Esophagus muscularis mucosa (tissue), 4 donors: ENCODE measurements at regions not wholly inside any gene's neighbourhood (a gene's known extent, or its start where the extent isn't known, plus 50 kb on each side); places are given as distances from the start of the nearest gene placed in this dataset.
"Not testable (repeated sequence)": the region's sequence is repeated elsewhere in the genome, so short reads cannot be mapped to it uniquely, and the experiment has no call there.

Experiments
- DNase-seq: peaks from one replicate; pipeline ENCODE4 v3.0.0-alpha.2; 2017; ENCODE audit errors: extremely low spot score
- H3K27ac ChIP-seq, 4 donors: fragments of 200-600 bp; sonication (generic); replicated peaks in 1 of 4; 1 replicate in 3 of 4; 2 replicates in 1 of 4; pipeline ENCODE4 v1.5.1; 2016 to 2019; ENCODE audit warnings: mild to moderate bottlenecking in 1 of 4
- H3K27me3 ChIP-seq, 4 donors: fragments of 200-600 bp; sonication (generic); one replicate each; pipeline versions ENCODE4 v1.5.1 to v1.6.0; 2016 to 2019
- H3K36me3 ChIP-seq, 4 donors: fragments of 200-600 bp; sonication (generic); one replicate each; pipeline ENCODE4 v1.5.1; 2016 to 2019
- H3K4me1 ChIP-seq, 4 donors: fragments of 200-600 bp; sonication (generic); one replicate each; pipeline ENCODE4 v1.5.1; 2016 to 2019
- H3K4me3 ChIP-seq, 4 donors: fragments of 200-600 bp; sonication (generic); 1 replicate in 2 of 4; 2 replicates in 2 of 4; pipeline ENCODE4 v1.5.1; 2016 to 2019; ENCODE audit warnings: mild to moderate bottlenecking in 4 of 4, moderate library complexity in 1 of 4
- H3K9me3 ChIP-seq, 4 donors: fragments of 200-600 bp; sonication (generic); 1 replicate in 3 of 4; 2 replicates in 1 of 4; pipeline ENCODE4 v1.5.1; 2016 to 2019
- EP300 ChIP-seq: sonication (generic); formaldehyde crosslinking; IDR thresholded peaks from one replicate; pipeline ENCODE4 v1.6.1; 2017; ENCODE audit warnings: antibody characterized with exemption
- POLR2A ChIP-seq: fragments of 450-650 bp; IDR thresholded peaks from one replicate; pipeline ENCODE4 v1.6.1; 2017; ENCODE audit warnings: antibody characterized with exemption, moderate library complexity, mild to moderate bottlenecking, low read depth
- POLR2AphosphoS5 ChIP-seq, 2 donors: sonication (generic); formaldehyde crosslinking; IDR thresholded peaks; one replicate each; pipeline ENCODE4 v1.6.1; 2017; ENCODE audit warnings: antibody characterized with exemption in 2 of 2
- WGBS: methylation state at CpG from one replicate; pipeline ENCODE4 v1.1.5; 2018; 5-methylcytosine and 5-hydroxymethylcytosine counted together
- intact Hi-C: fragments of 100-400 bp; cut with DNase I; formaldehyde crosslinking; loops from one replicate; pipeline ENCODE4 v1.15.1; 2023
- TF ChIP-seq, protein P1 (sequence below), 3 experiments: fragments of 200-600 bp in 2 of 3; fragments of 450-650 bp in 1 of 3; sonication (generic) in 2 of 3; IDR thresholded peaks; one replicate each; pipeline ENCODE4 v1.5.1; 2017 to 2019; ENCODE audit warnings: antibody characterized with exemption in 3 of 3, mild to moderate bottlenecking in 2 of 3, moderate library complexity in 1 of 3

DNA sequence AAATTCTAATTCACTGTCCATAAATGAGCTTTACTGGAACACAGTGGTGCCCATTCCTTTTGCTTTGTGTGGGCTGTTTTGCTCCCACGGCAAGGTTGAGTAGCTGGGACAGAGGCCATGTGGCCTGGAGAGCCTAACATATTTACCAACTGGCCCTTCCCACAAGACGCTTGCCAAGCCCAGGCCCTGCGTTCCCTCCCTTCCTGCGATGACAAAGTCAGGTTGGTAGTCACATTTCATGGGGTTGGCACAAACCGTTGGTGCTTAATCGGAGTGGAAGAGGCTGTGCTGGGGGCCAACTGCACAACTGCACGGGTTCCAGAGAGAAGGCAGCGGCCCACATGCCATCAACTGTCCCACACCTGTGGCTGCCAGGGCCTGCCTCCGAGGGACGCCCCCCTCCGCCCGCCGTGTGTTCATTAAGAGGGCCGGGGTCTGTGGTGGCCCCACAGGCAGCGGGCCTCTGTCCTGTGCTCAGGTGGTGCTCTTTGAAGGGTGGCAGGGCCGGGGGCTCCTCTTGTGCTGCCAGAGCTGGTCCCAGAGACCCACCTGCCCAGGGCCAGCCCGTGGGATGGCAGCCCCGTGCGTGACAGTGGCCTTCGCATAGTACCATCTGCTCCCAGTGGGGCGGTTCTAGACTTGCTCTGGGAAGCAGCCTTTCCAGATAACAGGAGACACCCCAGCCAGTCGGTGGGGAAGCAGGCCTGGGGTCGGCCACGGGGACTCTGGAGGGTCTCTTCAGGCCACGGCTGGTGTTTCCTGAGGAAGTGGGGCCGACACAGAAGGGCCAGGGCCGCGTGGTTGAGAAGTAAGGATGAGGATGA, 81.5 kb upstream of the CLDN5 start:
- intact Hi-C loops = no loop called here
- H3K9me3 ChIP-seq = no peaks in the 10 kb centered on the region
- H3K4me1 ChIP-seq = peaks cover 7 to 12% (median 11%) of the 10 kb centered on the region in 4 donors
- WGBS = 87% methylated on average over 18 of the region's 28 CpGs
- TF ChIP-seq, protein P1, sequence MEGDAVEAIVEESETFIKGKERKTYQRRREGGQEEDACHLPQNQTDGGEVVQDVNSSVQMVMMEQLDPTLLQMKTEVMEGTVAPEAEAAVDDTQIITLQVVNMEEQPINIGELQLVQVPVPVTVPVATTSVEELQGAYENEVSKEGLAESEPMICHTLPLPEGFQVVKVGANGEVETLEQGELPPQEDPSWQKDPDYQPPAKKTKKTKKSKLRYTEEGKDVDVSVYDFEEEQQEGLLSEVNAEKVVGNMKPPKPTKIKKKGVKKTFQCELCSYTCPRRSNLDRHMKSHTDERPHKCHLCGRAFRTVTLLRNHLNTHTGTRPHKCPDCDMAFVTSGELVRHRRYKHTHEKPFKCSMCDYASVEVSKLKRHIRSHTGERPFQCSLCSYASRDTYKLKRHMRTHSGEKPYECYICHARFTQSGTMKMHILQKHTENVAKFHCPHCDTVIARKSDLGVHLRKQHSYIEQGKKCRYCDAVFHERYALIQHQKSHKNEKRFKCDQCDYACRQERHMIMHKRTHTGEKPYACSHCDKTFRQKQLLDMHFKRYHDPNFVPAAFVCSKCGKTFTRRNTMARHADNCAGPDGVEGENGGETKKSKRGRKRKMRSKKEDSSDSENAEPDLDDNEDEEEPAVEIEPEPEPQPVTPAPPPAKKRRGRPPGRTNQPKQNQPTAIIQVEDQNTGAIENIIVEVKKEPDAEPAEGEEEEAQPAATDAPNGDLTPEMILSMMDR (IDR thresholded peaks at IDR 0.05) = no peak
- TF ChIP-seq POLR2AphosphoS5 (IDR thresholded peaks at IDR 0.05) = peak in 1 of 2 donors; percentile 27
- no peaks in the 10 kb centered on the region for H3K36me3 ChIP-seq
- H3K27ac ChIP-seq = peak overlapping the region in 2 of 4 donors; percentile 4 to 40
- H3K4me3 ChIP-seq = no peak overlapping the region
- DNase-seq = no peak
- peaks cover 0 to 64% (median 0%) of the 10 kb centered on the region in 4 donors for H3K27me3 ChIP-seq

DNA sequence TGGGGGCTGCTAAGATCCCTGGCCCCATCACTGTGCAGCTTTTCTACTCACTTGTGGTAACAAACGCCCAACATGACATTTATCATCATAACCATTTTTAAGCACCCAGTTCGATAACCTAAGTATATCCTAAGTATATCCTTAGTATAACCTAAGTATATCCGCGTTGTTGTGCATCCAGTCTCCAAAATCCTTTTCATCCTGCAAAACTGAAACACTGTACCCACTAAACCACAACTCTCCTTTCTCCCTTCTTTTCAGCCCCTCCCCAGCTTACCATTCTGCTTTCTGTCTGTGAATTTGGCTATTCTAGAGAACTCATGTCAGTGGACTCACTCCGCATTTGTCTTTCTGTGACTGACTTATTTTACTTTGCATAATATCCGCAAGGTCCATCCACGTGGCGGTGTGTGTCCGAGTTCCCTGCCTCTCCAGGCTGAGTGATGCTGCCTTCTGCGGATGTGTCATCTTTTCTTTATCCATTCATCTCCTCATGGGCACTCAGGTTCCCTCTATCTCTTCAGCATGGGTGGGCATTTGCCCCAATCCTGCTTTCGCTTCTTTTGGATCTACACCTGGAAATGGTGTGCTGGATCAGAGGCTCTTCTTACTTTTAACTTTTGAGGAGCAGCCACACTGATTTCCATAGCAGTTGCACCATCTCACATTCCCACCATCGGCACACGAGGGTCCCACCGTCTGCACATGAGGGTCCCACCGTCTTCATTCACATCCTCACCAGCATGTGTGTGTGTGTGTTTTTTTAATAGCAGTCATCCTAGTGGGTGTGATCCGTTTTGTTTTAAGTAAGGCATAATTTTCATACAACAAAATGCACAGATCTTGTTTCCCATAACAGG, 82.4 kb upstream of the CLDN5 start:
- no peaks in the 10 kb centered on the region for H3K36me3 ChIP-seq
- TF ChIP-seq EP300 = no peak
- TF ChIP-seq POLR2AphosphoS5 (IDR thresholded peaks at IDR 0.05) = no peak
- no peak for TF ChIP-seq POLR2A
- TF ChIP-seq, protein P1 (IDR thresholded peaks at IDR 0.05) = no peak
- peaks cover 0 to 65% (median 0%) of the 10 kb centered on the region in 4 donors for H3K27me3 ChIP-seq
- no peaks in the 10 kb centered on the region for H3K9me3 ChIP-seq
- WGBS = 81% methylated on average over 16 of the region's 16 CpGs
- no peak overlapping the region for H3K27ac ChIP-seq
- DNase-seq = no peak
- H3K4me1 ChIP-seq = peaks cover 7 to 12% (median 11%) of the 10 kb centered on the region in 4 donors
- intact Hi-C loops = no loop called here
- no peak overlapping the region for H3K4me3 ChIP-seq

DNA sequence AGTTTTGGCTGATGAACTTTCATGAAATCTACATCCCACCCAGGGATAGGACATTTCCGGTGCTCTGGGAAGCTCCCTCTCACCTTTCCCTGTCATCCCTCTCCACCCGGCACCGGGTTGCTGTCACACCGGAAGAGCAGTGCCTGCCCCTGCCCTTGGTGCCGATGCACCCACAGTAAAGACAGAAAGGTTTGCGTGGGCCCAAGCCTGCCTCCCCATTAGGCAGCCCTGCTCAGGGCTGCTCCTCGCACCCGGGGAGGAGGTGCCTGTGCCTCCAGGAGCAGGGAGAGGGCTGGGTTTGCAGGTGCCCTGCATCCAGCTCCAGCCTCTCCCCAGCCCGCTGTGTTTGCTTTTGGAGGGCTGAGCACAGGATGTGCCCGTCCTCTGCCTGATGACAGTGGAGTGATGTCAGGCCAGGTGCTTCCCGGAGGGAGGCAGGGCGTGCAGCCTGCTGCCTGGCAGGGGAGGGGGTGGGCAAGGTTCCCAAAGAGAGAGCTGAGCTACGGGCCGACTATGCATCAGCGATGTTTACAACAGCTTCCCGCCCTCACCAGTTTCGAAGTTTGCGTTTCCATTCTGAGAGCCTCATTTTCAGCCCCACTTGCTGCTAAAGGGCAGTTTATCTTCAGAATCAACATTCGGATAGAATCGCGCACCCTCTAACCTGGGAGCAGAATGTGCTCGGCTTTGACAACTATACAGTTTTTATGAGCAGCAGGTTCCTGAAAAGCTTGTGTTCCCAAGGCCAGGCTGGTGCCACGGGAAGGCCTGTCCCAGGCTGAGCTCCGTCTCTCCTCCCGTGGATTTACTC, 83.2 kb upstream of the CLDN5 start:
- TF ChIP-seq, protein P1 (IDR thresholded peaks at IDR 0.05) = no peak
- TF ChIP-seq POLR2A (peak; percentile 13), POLR2AphosphoS5 (IDR thresholded peaks at IDR 0.05) (peak; percentile 73 to 79), EP300 (peak; percentile 63)
- H3K9me3 ChIP-seq = no peaks in the 10 kb centered on the region
- no peak for DNase-seq
- no peaks in the 10 kb centered on the region for H3K36me3 ChIP-seq
- peak overlapping the region in 3 of 4 donors; percentile 30 to 39 (median 35) for H3K27ac ChIP-seq
- intact Hi-C loops = no loop called here
- H3K27me3 ChIP-seq = peaks cover 0 to 65% (median 0%) of the 10 kb centered on the region in 4 donors
- 44% methylated on average over 17 of the region's 25 CpGs for WGBS
- peaks cover 7 to 12% (median 11%) of the 10 kb centered on the region in 4 donors for H3K4me1 ChIP-seq
- peak overlapping the region in 1 of 4 donors; percentile 9 for H3K4me3 ChIP-seq

DNA sequence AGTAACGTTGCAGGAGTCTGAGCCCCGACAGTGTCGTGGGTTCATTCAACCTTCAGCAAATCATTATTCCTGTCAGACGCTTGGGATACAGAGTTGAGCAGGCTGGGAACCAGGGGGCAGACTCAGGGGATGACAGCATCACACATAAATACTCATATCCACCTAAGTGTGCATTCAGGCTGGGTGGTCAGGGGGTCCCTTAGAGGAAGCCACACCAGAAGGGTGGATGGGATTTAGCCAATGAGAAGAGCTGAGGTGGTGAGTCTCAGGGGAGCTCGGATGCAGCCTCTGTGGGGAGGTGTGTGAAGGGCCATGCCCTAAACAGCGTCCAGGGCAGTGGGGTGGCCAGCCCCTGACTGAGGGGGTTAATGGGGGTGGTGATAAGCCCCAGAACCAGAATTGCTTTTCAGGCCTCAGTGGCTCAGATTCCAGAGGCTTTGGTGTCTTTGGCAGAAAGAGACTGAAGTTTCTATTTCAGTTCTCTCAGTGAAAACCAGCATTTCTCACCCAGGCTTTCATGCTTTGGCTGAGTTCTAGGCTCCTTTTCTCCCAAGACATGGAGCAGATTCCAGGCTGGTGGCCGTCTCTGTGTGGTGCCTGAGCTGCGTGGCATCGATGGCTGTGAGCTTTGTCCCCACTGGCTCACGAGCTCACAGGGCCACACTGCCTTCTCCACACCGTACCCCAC, 83.9 kb upstream of the CLDN5 start:
- TF ChIP-seq POLR2AphosphoS5 (IDR thresholded peaks at IDR 0.05) = no peak
- TF ChIP-seq, protein P1 (IDR thresholded peaks at IDR 0.05) = no peak
- no peak for TF ChIP-seq POLR2A
- TF ChIP-seq EP300 = no peak
- Histone ChIP-seq H3K9me3 (no peaks in the 10 kb centered on the region), H3K27me3 (peaks cover 0 to 65% (median 0%) of the 10 kb centered on the region in 4 donors), H3K4me1 (peaks cover 7 to 12% (median 11%) of the 10 kb centered on the region in 4 donors), H3K27ac (peak overlapping the region in 3 of 4 donors; percentile 30 to 39 (median 35)), H3K36me3 (no peaks in the 10 kb centered on the region), H3K4me3 (no peak overlapping the region)
- no peak for DNase-seq
- 76% methylated on average over 9 of the region's 11 CpGs for WGBS
- intact Hi-C loops = no loop called here

DNA sequence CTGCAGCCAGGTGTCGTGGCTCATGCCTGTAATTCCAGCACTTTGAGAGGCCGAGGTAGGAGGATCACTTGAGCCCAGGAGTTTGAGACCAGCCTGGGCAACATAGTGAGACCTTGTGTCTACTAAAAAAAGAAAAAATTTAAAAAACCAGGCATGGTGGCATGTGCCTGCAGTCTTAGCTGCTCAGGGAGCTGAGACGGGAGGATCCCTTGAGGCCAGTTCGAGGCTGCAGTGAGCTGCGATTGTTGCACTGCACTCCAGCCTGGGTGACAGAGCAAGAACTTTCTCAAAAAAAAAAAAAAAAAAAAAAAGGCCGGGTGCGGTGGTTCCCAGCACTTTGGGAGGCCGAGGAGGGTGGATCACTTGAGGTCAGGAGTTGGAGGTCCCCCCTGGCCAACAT, 85.5 kb upstream of the CLDN5 start:
- H3K36me3 ChIP-seq, H3K4me3 ChIP-seq, H3K27ac ChIP-seq, intact Hi-C loops, DNase-seq, H3K9me3 ChIP-seq: not testable (repeated sequence)
- H3K4me1 ChIP-seq = peaks cover 7 to 12% (median 10%) of the 10 kb centered on the region in 4 donors
- peaks cover 0 to 62% (median 0%) of the 10 kb centered on the region in 4 donors for H3K27me3 ChIP-seq
- WGBS = 90% methylated on average over 8 of the region's 8 CpGs
